ENCODE measurements at regions not wholly inside any gene's neighbourhood (a gene's known extent, or its start where the extent isn't known, plus 50 kb on each side); places are given as distances from the start of the nearest gene placed in this dataset.

DNA sequence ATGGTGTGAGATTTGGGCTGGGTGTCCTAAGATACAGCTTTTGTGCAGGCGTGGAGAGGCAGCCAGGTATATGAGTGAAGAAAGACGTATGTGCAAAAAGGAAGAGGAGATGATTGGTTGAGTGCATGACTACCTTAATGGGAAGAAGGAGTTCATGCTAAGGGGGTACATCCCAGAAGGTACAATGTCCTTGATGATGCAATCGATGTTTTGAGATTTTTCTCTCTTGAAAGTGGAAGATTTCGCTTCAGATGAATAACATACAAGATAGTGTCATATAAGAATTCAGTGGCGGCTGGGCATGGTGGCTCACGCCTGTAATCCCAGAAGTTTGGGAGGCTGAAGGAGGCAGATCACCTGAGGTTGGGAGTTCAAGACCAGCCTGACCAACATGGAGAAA is 357.1 kb downstream of the KLF12 start:
- Histone ChIP-seq H3K27ac (no peak overlapping the region), H3K4me1 (peaks cover 0 to 7% of the 10 kb centered on the region in 2 donors), H3K9me3 (no peaks in the 10 kb centered on the region), H3K27me3 (no peaks in the 10 kb centered on the region), H3K4me3 (no peak overlapping the region), H3K36me3 (no peaks in the 10 kb centered on the region)
- TF ChIP-seq, protein P1, sequence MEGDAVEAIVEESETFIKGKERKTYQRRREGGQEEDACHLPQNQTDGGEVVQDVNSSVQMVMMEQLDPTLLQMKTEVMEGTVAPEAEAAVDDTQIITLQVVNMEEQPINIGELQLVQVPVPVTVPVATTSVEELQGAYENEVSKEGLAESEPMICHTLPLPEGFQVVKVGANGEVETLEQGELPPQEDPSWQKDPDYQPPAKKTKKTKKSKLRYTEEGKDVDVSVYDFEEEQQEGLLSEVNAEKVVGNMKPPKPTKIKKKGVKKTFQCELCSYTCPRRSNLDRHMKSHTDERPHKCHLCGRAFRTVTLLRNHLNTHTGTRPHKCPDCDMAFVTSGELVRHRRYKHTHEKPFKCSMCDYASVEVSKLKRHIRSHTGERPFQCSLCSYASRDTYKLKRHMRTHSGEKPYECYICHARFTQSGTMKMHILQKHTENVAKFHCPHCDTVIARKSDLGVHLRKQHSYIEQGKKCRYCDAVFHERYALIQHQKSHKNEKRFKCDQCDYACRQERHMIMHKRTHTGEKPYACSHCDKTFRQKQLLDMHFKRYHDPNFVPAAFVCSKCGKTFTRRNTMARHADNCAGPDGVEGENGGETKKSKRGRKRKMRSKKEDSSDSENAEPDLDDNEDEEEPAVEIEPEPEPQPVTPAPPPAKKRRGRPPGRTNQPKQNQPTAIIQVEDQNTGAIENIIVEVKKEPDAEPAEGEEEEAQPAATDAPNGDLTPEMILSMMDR (IDR thresholded peaks at IDR 0.05): no peak
- no peak for DNase-seq (ENCODE audit: low spot score)

GRCh38 chr13:73776151-73776785 is 357.9 kb downstream of the KLF12 start:
- DNase-seq (ENCODE audit: low spot score): no peak
- no peaks in the 10 kb centered on the region for H3K27me3 ChIP-seq
- no peaks in the 10 kb centered on the region for H3K9me3 ChIP-seq
- TF ChIP-seq, protein P1 (IDR thresholded peaks at IDR 0.05): no peak
- no peak overlapping the region for H3K4me3 ChIP-seq
- no peak overlapping the region for H3K27ac ChIP-seq
- H3K4me1 ChIP-seq: peaks cover 0 to 7% of the 10 kb centered on the region in 2 donors
- no peaks in the 10 kb centered on the region for H3K36me3 ChIP-seq

- no peaks in the 10 kb centered on the region for H3K9me3 ChIP-seq
- no peaks in the 10 kb centered on the region for H3K27me3 ChIP-seq
- H3K36me3 ChIP-seq: no peaks in the 10 kb centered on the region
- H3K4me3 ChIP-seq: no peak overlapping the region
- DNase-seq (ENCODE audit: low spot score): no peak
- TF ChIP-seq, protein P1 (IDR thresholded peaks at IDR 0.05): no peak
- H3K4me1 ChIP-seq: peaks cover 0 to 9% of the 10 kb centered on the region in 2 donors
- no peak overlapping the region for H3K27ac ChIP-seq
Measured at GRCh38 chr13:73773168-73773549, 361.0 kb downstream of the KLF12 start.

DNA sequence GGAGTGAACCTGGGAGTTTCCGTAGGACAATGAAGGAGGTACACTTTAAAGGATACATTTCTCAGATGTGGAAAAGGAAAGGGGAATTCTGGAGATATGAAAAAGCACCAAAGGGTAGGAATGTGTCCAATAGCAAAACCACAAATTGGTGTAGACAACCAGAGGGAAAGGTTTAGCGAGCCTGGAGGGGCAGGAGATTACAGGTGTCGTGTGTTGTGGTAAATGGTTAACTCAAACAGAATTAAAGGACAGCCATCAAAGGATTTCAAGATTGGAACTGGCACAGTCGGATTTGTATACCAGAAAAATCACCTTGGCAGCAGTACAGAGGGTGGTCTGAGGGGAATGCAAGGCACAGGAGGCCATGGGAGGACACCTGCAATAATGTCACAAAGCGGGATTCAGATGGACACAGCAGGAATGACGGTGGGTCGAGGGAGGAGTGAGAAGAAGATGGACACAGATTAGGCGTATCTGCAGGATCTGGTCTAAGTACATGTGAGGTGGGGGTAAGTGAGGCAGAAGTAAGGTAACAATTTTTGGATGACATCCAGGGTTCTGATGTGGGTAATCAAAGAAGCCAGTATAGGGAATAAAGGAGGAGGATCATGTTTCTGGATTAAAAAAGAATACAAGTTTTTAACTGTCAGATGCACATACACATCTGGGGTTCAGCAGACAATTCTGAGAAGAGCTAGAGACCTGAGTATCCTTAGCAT is 361.6 kb downstream of the KLF12 start:
- peaks cover 0 to 14% of the 10 kb centered on the region in 2 donors for H3K4me1 ChIP-seq
- TF ChIP-seq, protein P1 (IDR thresholded peaks at IDR 0.05): no peak
- H3K27me3 ChIP-seq: no peaks in the 10 kb centered on the region
- H3K27ac ChIP-seq: no peak overlapping the region
- no peak for DNase-seq (ENCODE audit: low spot score)
- H3K4me3 ChIP-seq: no peak overlapping the region
- no peaks in the 10 kb centered on the region for H3K36me3 ChIP-seq
- H3K9me3 ChIP-seq: no peaks in the 10 kb centered on the region

DNA sequence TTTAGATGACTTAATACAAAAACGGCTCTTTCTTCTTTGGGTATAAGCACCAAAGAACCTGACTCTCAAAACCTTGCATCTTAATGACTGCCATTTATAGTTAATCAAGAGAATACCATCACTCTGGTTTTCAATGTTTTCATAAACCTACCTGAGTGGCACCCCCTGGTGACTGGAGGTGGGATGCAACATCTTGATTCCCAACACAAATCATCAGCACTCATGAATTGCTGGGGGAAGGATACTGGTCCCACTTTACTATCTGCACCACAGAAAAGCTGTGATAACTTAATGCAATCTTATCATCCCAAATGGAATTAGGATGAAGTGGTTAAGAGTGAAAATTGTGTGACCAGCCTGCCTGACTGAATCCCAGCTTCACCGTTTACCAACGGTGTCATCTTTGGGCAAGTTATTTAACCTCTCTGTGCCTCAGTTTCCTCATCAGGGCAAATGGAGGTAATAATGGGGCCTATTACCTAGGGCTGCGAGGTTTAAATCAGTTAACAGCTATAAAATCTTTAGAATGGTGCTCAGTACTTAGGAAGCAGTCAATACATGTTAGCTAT is 366.4 kb downstream of the KLF12 start:
- Histone ChIP-seq H3K27me3 (no peaks in the 10 kb centered on the region), H3K4me3 (no peak overlapping the region), H3K4me1 (peaks cover 0 to 34% of the 10 kb centered on the region in 2 donors), H3K9me3 (no peaks in the 10 kb centered on the region), H3K36me3 (no peaks in the 10 kb centered on the region), H3K27ac (peak overlapping the region in 1 of 2 donors; percentile 20)
- TF ChIP-seq, protein P1 (IDR thresholded peaks at IDR 0.05): peak in 1 of 2 donors; percentile 33
- DNase-seq (ENCODE audit: low spot score): no peak

All from right atrium auricular region (tissue), 2 donors.